Stomach (tissue), 8 donors: ENCODE measurements at regions not wholly inside any gene's neighbourhood (a gene's known extent, or its start where the extent isn't known, plus 50 kb on each side); places are given as distances from the start of the nearest gene placed in this dataset.

ENCODE experiments used
- DNase-seq, 2 donors: peaks; one replicate each; pipeline versions ENCODE4 v3.0.0 to v3.0.0-alpha.2; 2013 to 2019
- H3K27ac ChIP-seq, 5 donors: fragments of 200-600 bp in 4 of 5; sonication (generic) in 4 of 5; one replicate each; pipeline ENCODE4 v1.5.1; 2013 to 2019; ENCODE audit warnings: mild to moderate bottlenecking in 1 of 5, moderate library complexity in 1 of 5
- H3K27me3 ChIP-seq, 3 donors: fragments of 200-600 bp; sonication (generic); one replicate each; pipeline ENCODE4 v1.5.1; 2017 to 2019; ENCODE audit warnings: mixed run types in 1 of 3
- H3K36me3 ChIP-seq, 4 donors: fragments of 200-600 bp; sonication (generic); 1 replicate in 3 of 4; 2 replicates in 1 of 4; pipeline ENCODE4 v1.5.1; 2016 to 2019
- H3K4me1 ChIP-seq, 4 donors: fragments of 200-600 bp; sonication (generic); one replicate each; pipeline ENCODE4 v1.5.1; 2016 to 2019
- H3K4me3 ChIP-seq, 4 donors: fragments of 200-600 bp; sonication (generic) in 3 of 4; one replicate each; pipeline ENCODE4 v1.5.1; 2016 to 2019; ENCODE audit warnings: mild to moderate bottlenecking in 1 of 4
- H3K9me3 ChIP-seq, 4 donors: fragments of 200-600 bp; sonication (generic); one replicate each; pipeline ENCODE4 v1.5.1; 2016 to 2019
- EP300 ChIP-seq: sonication (generic); formaldehyde crosslinking; IDR thresholded peaks from one replicate; pipeline ENCODE4 v1.6.1; 2017; ENCODE audit warnings: antibody characterized with exemption
- POLR2A ChIP-seq, 4 donors: fragments of 450-650 bp; IDR thresholded peaks; one replicate each; pipeline ENCODE4 v1.6.1; 2016; ENCODE audit warnings: antibody characterized with exemption in 4 of 4, control low read depth in 2 of 4, mild to moderate bottlenecking in 1 of 4, moderate library complexity in 1 of 4
- POLR2AphosphoS5 ChIP-seq, 3 donors: sonication (generic); formaldehyde crosslinking; IDR thresholded peaks; one replicate each; pipeline ENCODE4 v1.6.1; 2016; ENCODE audit warnings: antibody characterized with exemption in 3 of 3
- WGBS, 5 donors: extraction: QIAGEN DNeasy Blood & Tissue Kit in 3 of 5; methylation state at CpG; one replicate each; pipeline versions ENCODE4 v1.1.5 to v1.1.7; 2013 to 2018; 5-methylcytosine and 5-hydroxymethylcytosine counted together
- intact Hi-C: fragments of 100-400 bp; cut with DNase I; formaldehyde crosslinking; loops from one replicate; pipeline ENCODE4 v1.15.1; 2023; ENCODE audit warnings: low total_unique reads
- TF ChIP-seq, protein P1 (sequence below), 7 experiments: fragments of 450-650 bp in 4 of 7; fragments of 200-600 bp in 3 of 7; sonication (generic) in 3 of 7; IDR thresholded peaks; one replicate each; pipeline ENCODE4 v1.5.1; 2016 to 2019; ENCODE audit warnings: antibody characterized with exemption in 7 of 7, control low read depth in 2 of 7, mild to moderate bottlenecking in 1 of 7
- donor health status: healthy with polysubstance abuse.
- donor health status: Bipolar disorder and iron deficiency.
- donor health status: healthy.

DNA sequence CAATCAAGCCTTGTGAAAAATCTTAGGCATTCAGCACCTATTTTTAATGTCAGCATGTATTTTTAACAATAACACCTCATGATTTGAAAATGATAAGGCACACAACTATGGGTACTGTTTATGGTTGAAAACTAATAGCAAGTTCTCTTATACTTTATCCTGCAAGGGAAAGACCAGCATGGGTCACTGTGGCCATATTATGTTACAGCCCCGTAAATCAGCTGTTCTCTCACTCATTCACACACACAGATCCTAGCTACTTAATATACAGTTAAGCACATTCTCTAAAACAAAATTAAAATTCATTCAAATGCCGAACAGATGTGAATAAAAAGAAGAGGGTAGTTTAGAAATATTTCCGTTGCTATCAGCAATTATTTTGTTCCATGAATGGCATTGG lies 224.4 kb downstream of the OGFRL1 start:
- intact Hi-C loops, result loop anchor here (5.0 kb wide), 1 partner anchor 131 kb away; no protein-coding TSS in a partner anchor
- H3K4me3 ChIP-seq, result no peak overlapping the region
- H3K27ac ChIP-seq, result no peak overlapping the region
- H3K9me3 ChIP-seq, result no peaks in the 10 kb centered on the region
- WGBS, 5 donors, result 74 to 83% (median 74%) methylated on average over 3 of the region's 3 CpGs
- no peak for TF ChIP-seq EP300
- TF ChIP-seq, protein P1, sequence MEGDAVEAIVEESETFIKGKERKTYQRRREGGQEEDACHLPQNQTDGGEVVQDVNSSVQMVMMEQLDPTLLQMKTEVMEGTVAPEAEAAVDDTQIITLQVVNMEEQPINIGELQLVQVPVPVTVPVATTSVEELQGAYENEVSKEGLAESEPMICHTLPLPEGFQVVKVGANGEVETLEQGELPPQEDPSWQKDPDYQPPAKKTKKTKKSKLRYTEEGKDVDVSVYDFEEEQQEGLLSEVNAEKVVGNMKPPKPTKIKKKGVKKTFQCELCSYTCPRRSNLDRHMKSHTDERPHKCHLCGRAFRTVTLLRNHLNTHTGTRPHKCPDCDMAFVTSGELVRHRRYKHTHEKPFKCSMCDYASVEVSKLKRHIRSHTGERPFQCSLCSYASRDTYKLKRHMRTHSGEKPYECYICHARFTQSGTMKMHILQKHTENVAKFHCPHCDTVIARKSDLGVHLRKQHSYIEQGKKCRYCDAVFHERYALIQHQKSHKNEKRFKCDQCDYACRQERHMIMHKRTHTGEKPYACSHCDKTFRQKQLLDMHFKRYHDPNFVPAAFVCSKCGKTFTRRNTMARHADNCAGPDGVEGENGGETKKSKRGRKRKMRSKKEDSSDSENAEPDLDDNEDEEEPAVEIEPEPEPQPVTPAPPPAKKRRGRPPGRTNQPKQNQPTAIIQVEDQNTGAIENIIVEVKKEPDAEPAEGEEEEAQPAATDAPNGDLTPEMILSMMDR (IDR thresholded peaks at IDR 0.05), result no peak
- no peak for TF ChIP-seq POLR2AphosphoS5 (IDR thresholded peaks at IDR 0.05)
- TF ChIP-seq POLR2A (IDR thresholded peaks at IDR 0.05), result no peak
- H3K4me1 ChIP-seq, result peaks cover 0 to 19% (median 7%) of the 10 kb centered on the region in 4 donors
- H3K27me3 ChIP-seq, result no peaks in the 10 kb centered on the region
- no peak for DNase-seq
- no peaks in the 10 kb centered on the region for H3K36me3 ChIP-seq

- Histone ChIP-seq H3K4me1 (no peaks in the 10 kb centered on the region), H3K27ac (no peak overlapping the region), H3K36me3 (no peaks in the 10 kb centered on the region), H3K27me3 (no peaks in the 10 kb centered on the region), H3K9me3 (no peaks in the 10 kb centered on the region), H3K4me3 (no peak overlapping the region)
- WGBS, 5 donors, result 83 to 91% (median 85%) methylated on average over 3 of the region's 3 CpGs
- TF ChIP-seq POLR2AphosphoS5 (IDR thresholded peaks at IDR 0.05), result no peak
- no peak for TF ChIP-seq POLR2A (IDR thresholded peaks at IDR 0.05)
- TF ChIP-seq, protein P1 (IDR thresholded peaks at IDR 0.05), result no peak
- TF ChIP-seq EP300, result no peak
- intact Hi-C loops, result no loop called here
- DNase-seq, result no peak
Measured at GRCh38 chr6:71523548-71523947, 234.9 kb downstream of the OGFRL1 start.

- WGBS, 5 donors, result 57 to 73% (median 60%) methylated on average over 4 of the region's 4 CpGs
- Histone ChIP-seq H3K4me1 (no peaks in the 10 kb centered on the region), H3K4me3 (no peak overlapping the region), H3K9me3 (no peaks in the 10 kb centered on the region), H3K27ac (no peak overlapping the region), H3K27me3 (no peaks in the 10 kb centered on the region), H3K36me3 (no peaks in the 10 kb centered on the region)
- DNase-seq, result no peak
- intact Hi-C loops, result no loop called here
- TF ChIP-seq POLR2A (IDR thresholded peaks at IDR 0.05) (no peak), POLR2AphosphoS5 (IDR thresholded peaks at IDR 0.05) (no peak), EP300 (no peak)
- TF ChIP-seq, protein P1 (IDR thresholded peaks at IDR 0.05), result no peak
Measured at GRCh38 chr6:71524201-71524600, 235.6 kb downstream of the OGFRL1 start.

DNA sequence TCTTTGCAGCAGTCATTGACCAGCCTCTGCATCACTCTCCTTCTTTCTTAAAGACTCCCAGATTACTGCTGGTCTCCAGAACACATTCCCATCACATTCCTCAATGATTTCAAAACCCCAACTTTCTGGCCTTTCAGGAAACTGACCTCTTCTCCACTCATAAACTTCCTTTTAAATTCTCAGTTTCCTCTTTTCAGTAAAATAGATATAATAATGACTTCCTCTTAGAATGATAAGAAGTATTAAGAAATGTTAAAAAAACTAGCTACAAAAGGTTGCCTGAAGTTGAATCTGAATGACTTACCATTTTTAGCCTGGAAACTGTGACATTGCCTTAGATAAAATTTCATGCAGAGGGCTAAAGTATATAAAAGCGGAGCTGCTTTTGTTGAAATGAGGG lies 239.3 kb downstream of the OGFRL1 start:
- Histone ChIP-seq H3K4me3 (no peak overlapping the region), H3K36me3 (no peaks in the 10 kb centered on the region), H3K4me1 (no peaks in the 10 kb centered on the region), H3K27me3 (no peaks in the 10 kb centered on the region), H3K27ac (no peak overlapping the region), H3K9me3 (no peaks in the 10 kb centered on the region)
- intact Hi-C loops, result no loop called here
- no peak for DNase-seq
- TF ChIP-seq EP300, result no peak
- TF ChIP-seq, protein P1 (IDR thresholded peaks at IDR 0.05), result no peak
- no peak for TF ChIP-seq POLR2AphosphoS5 (IDR thresholded peaks at IDR 0.05)
- no peak for TF ChIP-seq POLR2A (IDR thresholded peaks at IDR 0.05)
- WGBS, 5 donors, result 80 to 98% (median 86%) methylated on average over 1 of the region's 1 CpG
